HG02870 (cell line): ENCODE measurements at regions not wholly inside any gene's neighbourhood (a gene's known extent, or its start where the extent isn't known, plus 50 kb on each side); places are given as distances from the start of the nearest gene placed in this dataset.
"Not testable (repeated sequence)": the region's sequence is repeated elsewhere in the genome, so short reads cannot be mapped to it uniquely, and the experiment has no call there.

ENCODE experiments used
- ATAC-seq: cut with Tn5 transposase; IDR thresholded peaks from one replicate; pipeline ENCODE4 v1.9.1; 2021; ENCODE audit warnings: mild to moderate bottlenecking, moderate library complexity; ENCODE audit not compliant: unreplicated experiment

- ATAC-seq: no peak
These were observed 54.1 kb downstream of the FOXG1 start for GRCh38 chr14:28820677-28821076.

GRCh38 chr14:28821993-28822392 lies 55.4 kb downstream of the FOXG1 start:
- no peak for ATAC-seq

- no peak for ATAC-seq
These were observed 56.7 kb downstream of the FOXG1 start for GRCh38 chr14:28823245-28823644.

GRCh38 chr14:28830115-28830534 lies 63.5 kb downstream of the FOXG1 start:
- ATAC-seq: no peak

- ATAC-seq: peak; percentile 95
These were observed 64.5 kb downstream of the FOXG1 start for GRCh38 chr14:28831126-28831525.

- ATAC-seq: not testable (repeated sequence)
These were observed 76.0 kb downstream of the FOXG1 start for GRCh38 chr14:28842569-28842968.

- no peak for ATAC-seq
These were observed 101.0 kb downstream of the FOXG1 start for GRCh38 chr14:28867571-28867970.

- ATAC-seq: no peak
These were observed 103.5 kb downstream of the FOXG1 start for GRCh38 chr14:28870033-28870564.

- ATAC-seq: no peak
These were observed 109.5 kb downstream of the FOXG1 start for GRCh38 chr14:28875934-28876571.

- ATAC-seq: no peak
These were observed 110.0 kb downstream of the FOXG1 start for GRCh38 chr14:28876572-28876945.

GRCh38 chr14:28877923-28878322 lies 111.3 kb downstream of the FOXG1 start:
- ATAC-seq: no peak

- no peak for ATAC-seq
These were observed 113.0 kb downstream of the FOXG1 start for GRCh38 chr14:28879573-28879996.

- no peak for ATAC-seq
These were observed 120.4 kb downstream of the FOXG1 start for GRCh38 chr14:28886940-28887339.

- no peak for ATAC-seq
These were observed 128.8 kb downstream of the FOXG1 start for GRCh38 chr14:28895389-28895788.

- ATAC-seq: no peak
These were observed 129.8 kb downstream of the FOXG1 start for GRCh38 chr14:28896337-28896736.

- ATAC-seq: no peak
These were observed 135.0 kb downstream of the FOXG1 start for GRCh38 chr14:28901631-28902030.

- no peak for ATAC-seq
These were observed 136.3 kb downstream of the FOXG1 start for GRCh38 chr14:28902930-28903329.

GRCh38 chr14:28911521-28911920 lies 144.9 kb downstream of the FOXG1 start:
- no peak for ATAC-seq

- no peak for ATAC-seq
These were observed 146.5 kb downstream of the FOXG1 start for GRCh38 chr14:28913056-28913455.

- ATAC-seq: no peak
These were observed 159.5 kb downstream of the FOXG1 start for GRCh38 chr14:28926122-28926521.

GRCh38 chr14:28931999-28932398 lies 165.4 kb downstream of the FOXG1 start:
- ATAC-seq: no peak

GRCh38 chr14:28936601-28937000 lies 170.0 kb downstream of the FOXG1 start:
- no peak for ATAC-seq

- ATAC-seq: no peak
These were observed 175.2 kb downstream of the FOXG1 start for GRCh38 chr14:28941758-28942157.
